HG03558 (cell line): ENCODE measurements at regions not wholly inside any gene's neighbourhood (a gene's known extent, or its start where the extent isn't known, plus 50 kb on each side); places are given as distances from the start of the nearest gene placed in this dataset.

Experiments
- ATAC-seq: cut with Tn5 transposase; IDR thresholded peaks from one replicate; pipeline ENCODE4 v1.9.1; 2021; ENCODE audit warnings: moderate number of reproducible peaks; ENCODE audit not compliant: unreplicated experiment; ENCODE audit errors: extremely low read depth

- no peak for ATAC-seq
Measured at GRCh38 chr4:167469436-167469835, 235.1 kb upstream of the SPOCK3 start.

- ATAC-seq: no peak
Measured at GRCh38 chr4:167475951-167476350, 241.7 kb upstream of the SPOCK3 start.

- ATAC-seq: no peak
Measured at GRCh38 chr4:167492007-167492406, 257.7 kb upstream of the SPOCK3 start.

GRCh38 chr4:167509551-167509950, 275.3 kb upstream of the SPOCK3 start:
- ATAC-seq: no peak

GRCh38 chr4:167524091-167524490, 289.8 kb upstream of the SPOCK3 start:
- no peak for ATAC-seq

GRCh38 chr4:167537761-167538160, 303.5 kb upstream of the SPOCK3 start:
- ATAC-seq: no peak

- no peak for ATAC-seq
Measured at GRCh38 chr4:167541286-167541685, 307.0 kb upstream of the SPOCK3 start.

GRCh38 chr4:167544391-167544790, 310.1 kb upstream of the SPOCK3 start:
- ATAC-seq: no peak

- ATAC-seq: no peak
Measured at GRCh38 chr4:167550021-167550420, 315.7 kb upstream of the SPOCK3 start.

- ATAC-seq: peak; percentile 80
Measured at GRCh38 chr4:167555338-167556022, 321.2 kb upstream of the SPOCK3 start.

- ATAC-seq: no peak
Measured at GRCh38 chr4:167578906-167579305, 344.6 kb upstream of the SPOCK3 start.

- ATAC-seq: no peak
Measured at GRCh38 chr4:167581449-167581965, 347.2 kb upstream of the SPOCK3 start.

- no peak for ATAC-seq
Measured at GRCh38 chr4:167587361-167587760, 353.1 kb upstream of the SPOCK3 start.

GRCh38 chr4:167595898-167596297, 361.6 kb upstream of the SPOCK3 start:
- no peak for ATAC-seq

- ATAC-seq: no peak
Measured at GRCh38 chr4:167602157-167602556, 367.9 kb upstream of the SPOCK3 start.

- no peak for ATAC-seq
Measured at GRCh38 chr4:167606551-167606950, 372.3 kb upstream of the SPOCK3 start.

- ATAC-seq: no peak
Measured at GRCh38 chr4:167613381-167613780, 379.1 kb upstream of the SPOCK3 start.

- ATAC-seq: no peak
Measured at GRCh38 chr4:167614866-167615265, 380.6 kb upstream of the SPOCK3 start.

GRCh38 chr4:167616476-167616875, 382.2 kb upstream of the SPOCK3 start:
- no peak for ATAC-seq

GRCh38 chr4:167622481-167623240, 388.4 kb upstream of the SPOCK3 start:
- ATAC-seq: peak; percentile 94

- ATAC-seq: no peak
Measured at GRCh38 chr4:167623241-167623572, 388.9 kb upstream of the SPOCK3 start.

- no peak for ATAC-seq
Measured at GRCh38 chr4:167629272-167629671, 395.0 kb upstream of the SPOCK3 start.
